HepG2 (cell line): ENCODE measurements at regions not wholly inside any gene's neighbourhood (a gene's known extent, or its start where the extent isn't known, plus 50 kb on each side); places are given as distances from the start of the nearest gene placed in this dataset.

Experiments used
- ARNT2 ChIP-seq: sonication (generic); formaldehyde crosslinking; IDR thresholded peaks from 2 replicates; pipeline ENCODE4 v1.8.0; 2022; ENCODE audit warnings: mild to moderate bottlenecking, low read depth, missing genetic modification reagents, moderate library complexity
- KLF9 ChIP-seq: IDR thresholded peaks from 2 replicates; pipeline ENCODE4 v1.6.1; 2016; ENCODE audit warnings: low read depth
- PBX3 ChIP-seq: sonication (generic); formaldehyde crosslinking; IDR thresholded peaks from 2 replicates; pipeline ENCODE4 v1.8.1; 2023; ENCODE audit warnings: missing genetic modification reagents, inconsistent platforms, borderline replicate concordance
- POLR2A ChIP-seq, 2 experiments: IDR thresholded peaks; 2 replicates each; pipeline ENCODE4 v1.6.1; 2011; ENCODE audit warnings: low read depth in 2 of 2, low read length in 2 of 2, mild to moderate bottlenecking in 1 of 2, moderate library complexity in 1 of 2; ENCODE audit not compliant: insufficient read depth in 1 of 2
- POLR2AphosphoS2 ChIP-seq: IDR thresholded peaks from 2 replicates; pipeline ENCODE4 v1.6.1; 2011; ENCODE audit warnings: low read depth, low read length, improper control_type of control experiment
- TF ChIP-seq, protein P1 (sequence below): fragments of 450-650 bp; IDR thresholded peaks from 2 replicates; pipeline ENCODE4 v1.6.1; 2017; ENCODE audit warnings: mild to moderate bottlenecking
- TF ChIP-seq, protein P2 (sequence below): IDR thresholded peaks from 2 replicates; pipeline ENCODE4 v1.6.1; 2012; ENCODE audit warnings: inconsistent platforms

DNA sequence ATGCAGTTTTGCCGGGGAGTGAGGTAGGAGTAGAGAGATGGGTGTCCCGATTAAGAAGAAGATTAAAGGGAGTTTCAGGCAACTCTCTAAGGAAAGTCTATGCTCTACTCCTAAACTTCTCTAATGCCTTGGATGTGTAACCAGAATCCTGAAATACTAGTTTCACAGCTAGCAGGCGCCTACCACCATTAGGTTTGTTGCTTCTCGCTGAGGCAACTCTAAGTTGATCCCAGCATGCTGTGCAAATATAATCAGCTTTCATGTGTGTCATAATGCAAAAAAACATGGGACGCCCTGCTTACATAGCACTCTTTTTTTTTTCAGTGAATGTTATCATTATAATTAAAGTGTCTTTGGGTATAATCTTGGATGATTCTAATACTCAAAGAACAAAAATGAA, 50.4 kb upstream of the FAM3C start:
- TF ChIP-seq, protein P1, sequence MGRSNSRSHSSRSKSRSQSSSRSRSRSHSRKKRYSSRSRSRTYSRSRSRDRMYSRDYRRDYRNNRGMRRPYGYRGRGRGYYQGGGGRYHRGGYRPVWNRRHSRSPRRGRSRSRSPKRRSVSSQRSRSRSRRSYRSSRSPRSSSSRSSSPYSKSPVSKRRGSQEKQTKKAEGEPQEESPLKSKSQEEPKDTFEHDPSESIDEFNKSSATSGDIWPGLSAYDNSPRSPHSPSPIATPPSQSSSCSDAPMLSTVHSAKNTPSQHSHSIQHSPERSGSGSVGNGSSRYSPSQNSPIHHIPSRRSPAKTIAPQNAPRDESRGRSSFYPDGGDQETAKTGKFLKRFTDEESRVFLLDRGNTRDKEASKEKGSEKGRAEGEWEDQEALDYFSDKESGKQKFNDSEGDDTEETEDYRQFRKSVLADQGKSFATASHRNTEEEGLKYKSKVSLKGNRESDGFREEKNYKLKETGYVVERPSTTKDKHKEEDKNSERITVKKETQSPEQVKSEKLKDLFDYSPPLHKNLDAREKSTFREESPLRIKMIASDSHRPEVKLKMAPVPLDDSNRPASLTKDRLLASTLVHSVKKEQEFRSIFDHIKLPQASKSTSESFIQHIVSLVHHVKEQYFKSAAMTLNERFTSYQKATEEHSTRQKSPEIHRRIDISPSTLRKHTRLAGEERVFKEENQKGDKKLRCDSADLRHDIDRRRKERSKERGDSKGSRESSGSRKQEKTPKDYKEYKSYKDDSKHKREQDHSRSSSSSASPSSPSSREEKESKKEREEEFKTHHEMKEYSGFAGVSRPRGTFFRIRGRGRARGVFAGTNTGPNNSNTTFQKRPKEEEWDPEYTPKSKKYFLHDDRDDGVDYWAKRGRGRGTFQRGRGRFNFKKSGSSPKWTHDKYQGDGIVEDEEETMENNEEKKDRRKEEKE, result no peak
- TF ChIP-seq ARNT2 (CRISPR knock-in tag), result no peak
- TF ChIP-seq PBX3 (CRISPR knock-in tag), result no peak
- no peak for TF ChIP-seq POLR2AphosphoS2
- TF ChIP-seq POLR2A (IDR thresholded peaks at IDR 0.05; ENCODE audit: insufficient read depth in 1 of 2, low read depth in 2 of 2, low read length in 2 of 2), result no peak
- TF ChIP-seq, protein P2, sequence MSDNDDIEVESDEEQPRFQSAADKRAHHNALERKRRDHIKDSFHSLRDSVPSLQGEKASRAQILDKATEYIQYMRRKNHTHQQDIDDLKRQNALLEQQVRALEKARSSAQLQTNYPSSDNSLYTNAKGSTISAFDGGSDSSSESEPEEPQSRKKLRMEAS, result no peak
- no peak for TF ChIP-seq KLF9
